HuH-7.5 (cell line): ENCODE measurements at regions not wholly inside any gene's neighbourhood (a gene's known extent, or its start where the extent isn't known, plus 50 kb on each side); places are given as distances from the start of the nearest gene placed in this dataset.
"Not testable (repeated sequence)": the region's sequence is repeated elsewhere in the genome, so short reads cannot be mapped to it uniquely, and the experiment has no call there.

Experiments
- DNase-seq: peaks from one replicate; pipeline ENCODE4 v3.0.0; 2011; ENCODE audit warnings: low spot score

DNA sequence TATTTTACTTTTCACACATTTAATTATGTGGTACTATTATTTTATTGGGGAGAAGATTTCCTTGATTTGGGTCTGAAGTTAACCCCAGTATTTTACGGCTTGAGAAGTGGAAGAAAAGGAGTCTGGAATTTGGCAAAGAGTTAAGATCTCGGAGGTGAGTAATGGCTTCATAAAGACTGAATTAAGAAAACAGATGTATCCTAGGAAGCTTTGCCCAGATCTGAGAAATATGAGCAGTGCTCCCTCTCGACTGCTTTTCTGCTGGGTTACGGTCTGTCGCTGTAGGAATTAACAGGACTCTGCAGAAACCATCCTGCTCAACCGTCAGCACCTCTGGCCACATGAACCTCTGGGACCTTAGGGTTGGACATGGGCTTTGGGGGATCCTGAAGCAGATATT is 163.6 kb upstream of the NDN start:
- DNase-seq, result no peak

DNA sequence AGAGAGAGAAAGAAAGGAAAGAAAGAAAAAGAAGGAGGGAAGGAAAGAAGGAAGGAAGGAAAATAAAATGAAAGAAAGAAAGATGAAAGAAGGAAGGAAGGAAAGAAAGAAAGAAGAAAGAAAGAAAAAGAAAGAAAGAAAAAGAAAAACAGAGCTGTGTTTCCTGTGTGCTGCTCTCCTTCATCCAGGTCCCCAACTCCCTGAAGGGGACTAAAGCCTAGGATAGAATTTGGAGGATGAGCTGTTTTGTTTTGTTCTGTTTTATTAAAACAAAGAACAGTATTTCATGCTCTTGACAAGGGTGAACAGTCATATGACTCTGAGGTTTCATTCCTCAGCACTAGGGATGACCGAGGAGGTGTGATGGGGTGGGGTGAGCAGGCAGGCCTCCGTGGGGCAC is 164.8 kb upstream of the NDN start:
- no peak for DNase-seq

DNA sequence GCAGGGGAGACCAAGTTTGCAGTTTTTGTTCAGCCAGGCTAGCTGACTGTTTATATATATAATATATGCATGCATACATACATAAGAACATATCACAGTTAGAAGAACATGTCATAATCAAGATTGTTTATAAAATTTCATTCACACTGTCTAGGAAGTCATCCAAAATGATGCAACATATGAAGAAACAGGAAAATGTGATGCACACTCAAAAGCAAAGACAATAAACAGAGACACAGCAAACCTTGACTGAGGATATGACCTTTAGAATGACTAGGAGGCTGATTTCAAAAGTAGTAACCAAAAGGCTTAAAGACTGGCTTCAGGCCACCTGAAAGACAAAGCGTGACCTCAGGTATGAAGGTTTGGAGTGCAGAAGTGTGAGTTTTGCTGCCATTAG is 166.2 kb upstream of the NDN start:
- DNase-seq, result no peak

DNA sequence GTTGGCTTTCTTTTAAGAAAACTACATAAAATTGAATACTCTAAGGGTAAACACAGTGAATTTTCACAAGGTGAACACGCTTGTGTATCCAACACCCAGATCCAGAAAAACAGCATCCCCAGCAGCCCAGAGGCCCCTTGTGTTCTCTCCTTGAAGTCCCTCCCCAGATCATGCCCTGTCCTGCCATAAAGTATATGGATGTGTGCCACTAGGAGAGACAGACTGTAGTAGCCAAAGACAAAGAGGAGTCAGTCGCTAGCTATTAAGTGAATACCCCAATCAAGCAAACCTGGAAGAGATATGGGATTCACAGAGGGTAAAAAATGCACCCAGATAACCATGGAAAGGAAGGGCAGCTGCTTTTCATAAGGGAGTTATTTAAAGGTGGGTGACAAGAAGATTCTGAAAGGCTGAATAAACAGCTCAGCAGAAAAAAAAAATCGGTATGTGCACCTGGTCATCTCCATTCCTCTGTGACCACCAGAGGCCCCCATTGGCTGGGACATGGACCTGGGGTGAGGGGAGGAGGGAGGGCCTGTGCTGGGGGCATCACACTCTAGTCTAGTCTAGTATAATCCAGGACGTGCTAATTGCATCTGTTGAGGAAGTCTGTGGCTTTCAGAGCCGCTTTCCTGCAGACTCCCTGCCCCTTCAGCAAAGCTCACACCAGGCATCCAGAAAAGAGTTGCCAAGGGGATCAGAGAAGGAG is 167.3 kb upstream of the NDN start:
- no peak for DNase-seq

DNA sequence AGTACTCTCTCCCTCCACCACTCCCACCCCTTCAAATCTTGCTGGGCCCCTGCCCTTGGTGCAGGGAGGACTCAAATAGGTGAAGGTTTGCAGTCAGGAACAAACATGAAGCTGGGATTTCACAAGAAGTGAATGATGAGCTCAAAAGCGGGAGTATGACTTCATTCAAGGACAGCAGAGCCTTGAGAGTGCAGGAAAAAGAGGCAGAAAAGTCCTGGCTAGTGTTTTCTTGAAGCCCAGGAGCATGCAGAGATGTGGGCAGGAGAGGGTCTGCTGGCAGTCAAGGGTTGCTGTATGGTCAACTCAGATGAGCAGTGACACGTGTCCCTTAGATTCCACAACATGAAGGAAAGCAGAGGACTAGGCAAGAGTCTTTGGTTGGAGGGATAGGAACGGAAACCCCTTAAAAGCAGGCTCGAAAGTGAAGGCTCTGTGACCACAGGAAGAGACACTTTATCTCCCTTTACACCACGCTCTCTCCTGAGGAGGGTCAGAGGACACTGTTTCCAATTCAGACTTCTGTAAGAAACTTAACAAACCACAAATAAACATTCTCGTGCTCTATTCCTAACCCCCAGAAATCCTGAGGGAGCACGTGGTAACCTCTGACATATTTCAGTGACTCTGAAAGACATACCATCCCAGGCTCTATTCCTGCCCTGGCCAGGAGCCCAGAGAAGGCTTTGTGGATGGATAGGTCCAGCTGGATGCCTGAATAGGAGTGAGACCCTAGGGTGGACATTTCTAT is 168.0 kb upstream of the NDN start:
- DNase-seq, result no peak

DNA sequence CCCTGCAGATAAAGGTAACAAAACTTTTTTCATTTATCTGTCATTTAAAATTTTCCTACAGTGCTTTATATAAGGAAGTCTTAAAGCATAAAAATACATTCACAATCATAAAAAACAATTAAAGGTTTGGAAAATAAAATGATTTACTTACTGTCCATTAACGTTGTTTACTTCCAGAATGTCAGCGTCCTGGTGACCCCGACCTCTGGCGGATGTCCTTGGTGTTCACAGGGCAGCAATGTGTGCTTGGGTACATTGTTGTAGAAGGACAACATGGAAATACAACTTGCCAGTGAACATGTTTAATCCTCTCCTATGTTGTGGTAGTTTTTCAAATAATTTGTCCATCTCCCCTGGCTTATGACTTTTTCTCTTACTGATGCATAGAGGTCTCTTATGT is 168.8 kb upstream of the NDN start:
- DNase-seq, result no peak

DNA sequence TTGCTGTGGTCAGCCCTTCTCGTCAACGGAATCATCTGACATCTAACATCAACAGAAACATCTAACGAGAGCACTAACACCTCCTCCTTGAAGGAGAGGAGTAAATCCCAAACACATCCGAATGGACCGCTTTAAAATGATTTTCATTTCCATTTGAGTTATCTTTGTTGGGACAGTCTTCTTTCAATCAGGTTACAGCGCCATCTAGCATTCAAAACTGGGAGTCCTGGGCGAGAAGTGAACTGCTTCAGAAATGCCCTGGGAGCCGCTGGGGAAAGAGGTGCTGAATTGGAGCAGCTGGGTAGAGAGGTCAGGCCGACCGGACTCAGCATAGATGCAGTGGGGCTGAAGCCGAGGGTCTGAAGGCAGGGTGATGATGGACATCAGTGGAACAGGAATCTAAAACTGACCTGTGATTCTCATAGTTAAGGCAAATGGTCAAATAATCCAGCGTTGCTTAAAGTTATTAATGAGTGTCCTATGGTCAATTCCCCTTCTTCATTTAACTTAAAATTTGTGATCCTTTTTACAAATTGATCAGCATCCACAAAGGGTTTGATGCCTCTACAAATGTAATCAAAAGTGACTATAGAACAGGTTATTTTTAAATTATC is 170.0 kb upstream of the NDN start:
- DNase-seq, result peak; percentile 19

DNA sequence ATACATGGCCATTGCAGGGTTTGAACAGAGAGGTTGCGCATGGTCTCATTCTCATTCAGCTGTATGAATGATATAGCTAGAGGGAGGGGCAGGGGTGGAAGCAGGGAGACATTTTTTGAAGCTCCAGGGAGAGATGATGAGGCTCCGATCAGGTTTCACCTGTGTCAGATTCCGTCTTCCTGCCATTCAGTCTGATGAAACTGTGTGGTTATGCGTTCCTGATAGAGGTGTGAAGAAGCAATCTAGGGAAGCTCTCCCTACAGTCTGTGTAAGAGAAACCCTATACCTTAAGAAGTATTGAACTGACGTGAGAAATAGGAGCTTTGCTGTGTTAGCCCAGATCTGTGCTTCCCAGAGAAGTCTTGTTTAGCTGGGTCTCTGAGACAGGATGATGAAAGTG is 171.9 kb upstream of the NDN start:
- no peak for DNase-seq

DNA sequence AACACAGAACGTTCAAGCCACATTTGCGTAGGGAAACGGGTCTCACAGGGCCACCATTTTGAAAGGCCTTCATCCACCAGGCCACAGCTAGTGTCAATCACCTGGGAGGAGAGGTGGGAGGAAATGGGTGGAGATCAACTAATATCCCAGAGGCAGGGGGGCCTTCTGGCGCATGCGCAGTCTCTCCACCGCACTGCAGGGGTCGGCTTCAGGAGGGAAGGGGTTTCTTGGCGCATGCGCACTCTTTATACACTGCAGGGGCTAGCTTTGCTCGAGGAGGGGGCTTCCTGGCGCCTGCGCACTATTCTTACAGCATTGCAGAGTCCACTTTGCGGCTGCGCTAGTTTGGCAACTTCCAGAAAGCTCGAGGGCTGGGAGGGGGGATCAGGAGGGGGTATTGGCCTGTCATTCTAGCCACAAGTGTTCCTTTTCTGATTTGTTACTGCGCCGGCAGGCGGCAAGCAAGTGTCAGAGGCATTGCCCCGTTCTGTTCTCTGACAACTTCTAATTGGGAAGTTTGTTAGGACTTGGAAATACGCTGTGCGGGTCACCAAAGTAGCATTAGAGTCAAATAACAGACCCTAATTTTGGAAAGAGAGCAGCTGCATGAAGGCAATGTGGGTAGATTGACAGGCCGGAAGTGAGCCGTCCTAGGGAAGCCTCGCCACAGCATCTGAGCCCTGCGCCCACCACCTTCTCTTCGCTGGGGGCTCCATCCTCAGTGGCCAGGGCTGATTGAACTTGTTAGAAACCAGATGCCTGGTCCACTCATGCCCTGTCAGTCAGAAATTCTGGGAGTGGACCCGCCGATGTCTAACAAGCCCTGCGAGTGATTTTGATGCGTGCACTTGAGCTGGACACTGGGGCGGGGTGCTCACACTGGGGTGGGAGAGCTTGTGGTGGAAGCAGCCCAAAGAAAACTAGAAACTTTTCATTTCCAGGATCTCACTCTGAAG is 173.5 kb upstream of the NDN start:
- no peak for DNase-seq

DNA sequence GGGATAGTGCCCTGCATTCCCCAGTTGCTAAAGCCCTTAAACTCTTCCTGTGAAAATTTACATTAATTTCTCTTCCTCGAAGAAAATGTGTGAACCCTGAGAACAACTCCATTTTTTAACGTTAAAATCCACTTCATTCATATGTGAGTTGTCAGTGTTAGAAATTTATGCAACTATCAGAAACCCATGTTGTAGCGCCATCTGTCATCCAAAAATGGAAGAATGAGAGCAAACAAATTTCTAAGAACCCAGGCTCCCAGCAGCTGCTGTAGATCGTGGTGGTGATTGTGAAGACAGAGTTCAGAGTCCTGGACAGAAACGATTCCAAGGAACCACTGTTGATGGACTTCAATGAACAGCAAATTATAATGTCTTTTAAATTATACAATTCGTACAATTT is 179.7 kb upstream of the NDN start:
- DNase-seq, result no peak

DNA sequence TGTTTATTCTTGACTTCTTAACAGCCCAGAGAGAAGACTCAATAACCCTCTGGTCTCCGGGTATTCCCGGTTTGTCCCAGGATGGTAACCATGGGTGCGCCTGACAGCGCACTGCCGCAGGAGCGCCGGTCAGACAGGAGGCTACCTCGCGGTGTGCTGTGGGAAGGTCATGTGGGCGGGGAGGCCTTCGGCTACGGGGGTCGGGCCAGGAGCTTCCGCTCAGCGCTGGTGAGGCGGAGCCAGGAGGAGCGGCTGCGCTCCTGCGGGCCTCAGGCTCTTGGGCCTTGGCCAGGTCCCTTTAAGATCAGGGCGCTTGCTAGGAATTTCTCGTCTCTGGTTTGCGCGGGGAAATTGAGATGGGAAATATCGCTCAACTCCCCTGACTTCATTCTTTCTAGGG is 182.3 kb upstream of the NDN start:
- DNase-seq, result peak; percentile 28

DNA sequence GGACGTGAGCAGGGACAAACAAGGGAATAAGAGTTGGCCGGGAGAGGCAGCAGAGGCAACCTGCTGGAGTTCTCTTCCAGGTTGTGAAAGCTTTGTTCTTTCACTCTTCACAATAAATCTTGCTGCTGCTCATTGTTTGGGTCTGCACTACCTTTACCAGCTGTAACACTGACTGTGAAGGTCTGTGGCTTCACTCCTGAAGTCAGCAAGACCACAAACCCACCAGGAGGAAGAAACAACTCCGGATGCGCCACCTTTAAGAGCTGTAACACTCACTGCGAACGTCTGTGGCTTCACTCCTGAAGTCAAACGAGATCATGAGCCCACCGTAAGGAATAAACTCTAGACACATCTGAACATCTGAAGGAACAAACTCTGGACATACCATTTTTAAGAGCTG is 186.5 kb upstream of the NDN start:
- not testable (repeated sequence) for DNase-seq

DNA sequence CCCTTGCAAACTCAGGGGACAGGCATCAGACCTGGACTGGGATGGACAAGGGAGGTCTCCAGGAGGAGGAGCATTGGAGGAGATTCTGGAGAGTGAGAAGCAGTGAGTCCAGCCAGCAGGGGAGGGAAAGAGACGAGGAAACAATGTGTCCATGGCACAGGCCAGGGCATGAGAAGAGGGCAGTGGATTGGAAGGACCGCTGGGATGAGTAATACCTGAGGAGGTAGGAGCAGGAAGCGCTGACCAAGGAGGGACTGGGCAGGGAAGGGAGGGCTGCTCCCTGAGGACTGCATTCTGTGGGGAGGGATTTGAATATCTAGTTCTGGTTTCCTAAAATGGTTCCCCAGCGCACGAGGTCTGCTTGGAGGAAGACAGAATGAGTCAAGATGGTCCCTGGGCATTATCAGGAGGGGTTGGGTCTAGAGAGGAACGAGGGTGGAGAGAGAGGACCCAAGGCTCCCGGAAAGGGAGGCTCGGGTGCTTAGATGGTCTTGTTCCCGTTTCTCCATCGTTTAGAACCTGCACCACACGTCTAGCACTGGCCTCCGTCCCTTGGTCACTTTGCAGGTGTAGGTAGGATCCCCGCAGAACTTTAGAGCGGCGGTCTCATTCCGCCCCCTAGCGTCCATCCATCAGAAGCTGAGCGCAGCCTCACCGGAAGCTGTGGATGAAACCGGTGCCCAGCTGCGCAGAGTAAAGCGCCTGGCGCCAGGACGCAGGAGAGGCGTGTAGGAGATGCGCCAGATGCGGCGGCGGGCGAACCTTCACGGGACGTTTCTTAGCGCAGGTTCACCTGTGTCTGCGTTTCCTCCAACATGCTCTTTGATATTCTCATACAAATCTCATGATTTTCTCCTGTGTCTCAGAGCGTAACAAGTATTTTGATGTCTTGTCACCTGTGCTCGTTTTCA is 190.7 kb upstream of the NDN start:
- DNase-seq, result peak; percentile 47

DNA sequence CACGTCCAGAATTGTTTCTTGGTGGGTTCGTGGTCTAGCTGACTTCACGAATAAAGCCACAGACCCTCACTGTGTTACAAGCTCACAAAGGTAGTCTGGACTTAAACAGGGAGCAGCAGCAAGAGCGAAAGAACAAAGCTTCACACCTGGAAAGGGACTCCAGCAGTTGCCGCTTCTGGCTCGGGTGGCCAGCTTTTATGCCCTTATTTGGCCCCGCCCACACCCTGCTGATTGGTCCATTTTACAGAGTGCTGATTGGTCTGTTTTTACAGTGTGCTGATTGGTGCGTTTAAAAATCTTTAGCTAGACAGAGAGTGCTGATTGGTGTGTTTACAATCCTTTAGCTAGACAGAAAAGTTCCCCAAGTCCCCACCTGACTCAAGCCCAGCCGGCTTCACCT is 194.2 kb upstream of the NDN start:
- no peak for DNase-seq

DNA sequence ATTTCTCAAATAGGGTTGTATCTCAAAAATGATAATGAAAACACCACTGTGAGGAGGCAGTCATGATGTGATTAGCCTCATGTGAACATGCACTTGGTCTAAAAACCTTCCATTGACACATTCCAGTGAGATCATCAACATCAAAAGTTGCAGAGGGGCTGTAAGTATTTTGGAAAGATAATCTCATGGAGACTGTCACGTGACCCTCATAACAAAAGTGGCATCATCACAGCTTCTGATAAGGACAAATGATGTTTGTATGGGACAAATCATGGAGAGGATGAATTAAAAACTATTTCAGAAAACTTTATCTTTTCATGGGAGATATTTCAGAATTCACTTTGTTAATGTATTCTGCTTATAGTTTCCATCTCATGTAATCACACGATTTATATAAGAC is 203.1 kb upstream of the NDN start:
- no peak for DNase-seq

DNA sequence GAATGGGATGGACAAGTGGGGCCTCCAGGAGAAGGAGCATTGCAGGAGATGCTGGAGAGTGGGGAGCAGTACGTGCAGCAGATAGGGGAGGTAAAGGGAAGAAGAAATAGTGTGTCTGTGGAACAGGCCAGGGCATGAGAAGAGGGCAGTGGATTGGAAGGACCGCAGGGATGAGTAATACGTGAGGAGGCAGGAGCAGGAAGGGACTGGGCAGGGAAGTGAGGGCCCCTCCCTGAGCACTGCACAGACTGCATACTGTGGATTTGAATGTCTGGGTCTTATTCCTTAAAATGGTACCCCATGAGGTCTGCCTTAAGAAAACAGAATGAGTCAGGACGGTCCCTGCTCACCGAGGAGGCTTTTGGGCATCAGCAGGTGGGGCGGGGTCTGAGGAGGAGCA is 210.0 kb upstream of the NDN start:
- no peak for DNase-seq

DNA sequence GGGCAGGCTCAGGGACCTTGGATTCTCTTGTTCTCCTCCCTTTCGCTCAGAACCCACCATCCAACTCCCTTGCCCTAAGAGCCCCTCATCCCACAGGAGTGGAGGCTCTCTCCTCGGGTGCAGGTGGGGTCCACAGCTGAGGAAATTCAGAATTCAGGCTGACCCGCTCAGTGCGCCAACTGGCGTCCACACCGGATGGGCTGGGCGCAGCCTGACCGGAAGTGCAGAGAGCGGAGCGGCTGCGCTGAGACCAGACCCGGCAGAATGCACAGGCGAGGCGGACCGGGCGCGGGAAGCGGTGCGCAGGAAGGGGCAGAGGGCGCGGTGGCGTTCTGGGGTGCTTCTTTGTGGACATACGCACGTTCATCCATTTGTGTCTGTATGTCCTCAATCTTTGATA is 210.4 kb upstream of the NDN start:
- DNase-seq, result no peak

DNA sequence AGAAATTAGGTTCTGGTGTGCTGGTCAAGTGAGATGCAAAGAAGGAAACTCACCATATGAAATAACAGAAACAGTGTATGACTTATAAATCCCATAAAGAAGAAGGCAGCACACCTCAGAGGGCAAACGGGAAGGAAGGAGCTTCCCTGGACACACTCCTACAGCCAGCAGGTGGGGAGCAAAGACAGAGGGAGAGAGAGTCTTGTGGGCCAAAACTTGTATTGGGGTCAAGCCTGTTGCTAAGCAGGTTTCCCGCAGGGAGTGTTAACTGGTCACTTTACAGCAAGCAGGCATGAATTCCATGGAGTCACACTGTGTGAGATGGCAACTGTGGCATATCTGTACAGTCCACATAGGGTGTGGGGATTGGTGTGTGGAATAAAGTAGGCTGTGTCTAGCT is 222.9 kb upstream of the NDN start:
- no peak for DNase-seq

DNA sequence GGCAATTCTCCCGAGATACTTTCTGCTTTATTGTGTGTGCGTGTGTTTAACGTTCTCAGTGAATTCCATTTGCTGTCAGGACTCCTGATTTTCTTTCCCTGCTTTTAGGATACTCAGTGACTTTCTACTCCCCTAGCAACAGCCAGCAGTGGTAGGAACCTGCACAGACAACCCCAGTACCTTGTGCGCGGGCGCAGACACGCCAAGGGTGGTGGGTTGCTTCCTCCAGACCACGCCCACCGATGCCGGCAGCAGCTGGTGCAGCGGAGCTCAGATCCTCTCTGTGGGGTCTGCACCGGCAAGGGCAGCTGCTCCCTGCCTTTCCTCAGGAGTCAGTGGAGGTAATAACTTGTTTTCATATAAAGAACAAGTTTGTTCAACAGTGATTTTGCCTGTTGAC is 225.1 kb upstream of the NDN start:
- DNase-seq, result no peak

DNA sequence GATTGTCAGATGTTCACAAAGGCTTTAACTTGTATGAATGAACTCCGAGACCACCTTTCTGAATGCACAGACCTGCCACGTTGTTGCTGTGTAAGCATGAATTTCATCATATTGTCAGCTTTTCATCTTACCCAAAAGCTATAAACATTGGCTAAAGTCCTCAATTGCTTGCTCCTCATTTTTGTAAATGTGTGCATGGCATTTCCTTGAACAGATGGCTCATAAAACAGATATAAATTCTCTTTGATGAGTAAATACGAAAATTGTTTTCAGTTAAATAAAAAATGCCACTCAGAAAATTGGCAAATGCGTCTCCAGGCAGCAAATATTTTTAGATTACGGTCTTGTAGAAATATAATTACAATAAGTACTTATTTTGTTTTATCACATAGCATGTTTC is 226.0 kb upstream of the NDN start:
- no peak for DNase-seq

DNA sequence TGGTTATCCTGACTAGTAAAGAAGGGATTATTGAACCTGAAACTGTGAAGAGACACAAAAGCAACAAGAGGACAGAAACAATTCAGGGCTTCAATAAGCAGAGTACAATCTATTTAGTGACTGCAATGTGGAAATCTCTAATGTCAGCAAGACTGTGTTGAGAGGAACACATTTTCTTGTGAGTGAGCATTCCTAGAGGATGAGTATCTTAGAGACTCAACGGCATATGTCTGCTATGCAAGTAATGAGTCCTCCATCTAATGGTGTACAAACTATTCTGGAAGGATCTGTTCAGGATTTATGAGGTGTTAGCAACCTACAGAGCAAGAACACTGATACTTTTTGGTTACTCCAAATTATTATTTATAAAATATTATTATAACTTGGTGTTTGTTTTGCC is 226.5 kb upstream of the NDN start:
- DNase-seq, result no peak
